ENCODE measurements at regions not wholly inside any gene's neighbourhood (a gene's known extent, or its start where the extent isn't known, plus 50 kb on each side); places are given as distances from the start of the nearest gene placed in this dataset.

DNA sequence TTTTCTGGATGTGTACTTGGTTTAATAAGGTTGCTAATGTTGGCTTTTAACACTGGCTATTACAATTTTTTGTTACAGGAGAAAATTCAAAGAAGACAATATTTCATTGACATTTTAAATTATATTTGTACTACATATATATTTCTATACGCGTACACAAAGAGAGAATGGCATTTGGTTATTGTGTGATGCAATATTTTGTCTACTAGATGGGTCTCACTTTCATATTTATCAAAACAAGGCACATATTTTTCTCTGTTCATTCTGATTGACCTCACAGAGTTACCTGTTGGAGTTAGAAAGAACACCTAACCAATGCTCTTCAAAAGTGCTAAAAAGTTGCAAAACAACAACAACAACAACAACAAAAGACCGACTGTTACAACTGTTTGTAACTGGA, 50.2 kb upstream of the VGLL3 start:
- intact Hi-C loops (cut with micrococcal nuclease) = no loop called here
- TF ChIP-seq, protein P1, sequence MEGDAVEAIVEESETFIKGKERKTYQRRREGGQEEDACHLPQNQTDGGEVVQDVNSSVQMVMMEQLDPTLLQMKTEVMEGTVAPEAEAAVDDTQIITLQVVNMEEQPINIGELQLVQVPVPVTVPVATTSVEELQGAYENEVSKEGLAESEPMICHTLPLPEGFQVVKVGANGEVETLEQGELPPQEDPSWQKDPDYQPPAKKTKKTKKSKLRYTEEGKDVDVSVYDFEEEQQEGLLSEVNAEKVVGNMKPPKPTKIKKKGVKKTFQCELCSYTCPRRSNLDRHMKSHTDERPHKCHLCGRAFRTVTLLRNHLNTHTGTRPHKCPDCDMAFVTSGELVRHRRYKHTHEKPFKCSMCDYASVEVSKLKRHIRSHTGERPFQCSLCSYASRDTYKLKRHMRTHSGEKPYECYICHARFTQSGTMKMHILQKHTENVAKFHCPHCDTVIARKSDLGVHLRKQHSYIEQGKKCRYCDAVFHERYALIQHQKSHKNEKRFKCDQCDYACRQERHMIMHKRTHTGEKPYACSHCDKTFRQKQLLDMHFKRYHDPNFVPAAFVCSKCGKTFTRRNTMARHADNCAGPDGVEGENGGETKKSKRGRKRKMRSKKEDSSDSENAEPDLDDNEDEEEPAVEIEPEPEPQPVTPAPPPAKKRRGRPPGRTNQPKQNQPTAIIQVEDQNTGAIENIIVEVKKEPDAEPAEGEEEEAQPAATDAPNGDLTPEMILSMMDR (IDR thresholded peaks at IDR 0.05) = no peak
- H3K36me3 Mint-ChIP-seq (ENCODE audit: low read depth) = no peaks in the 10 kb centered on the region

More for the DNA sequence above, 50.2 kb upstream of the VGLL3 start:
- Mint-ChIP-seq H3K4me3 (no peak overlapping the region), H3K9me3 (no peaks in the 10 kb centered on the region), H3K27me3 (no peaks in the 10 kb centered on the region), H3K4me1 (no peaks in the 10 kb centered on the region), H3K27ac (no peak overlapping the region)
- ChIA-PET CTCF (no interaction called here), POLR2A (no interaction called here)
- ATAC-seq (ENCODE audit: low read depth) = no peak
- no peak for DNase-seq

All from activated B cell treated with CpG ODN at 0.5 μM for 24 hours (primary cell).